ENCODE measurements at regions not wholly inside any gene's neighbourhood (a gene's known extent, or its start where the extent isn't known, plus 50 kb on each side); places are given as distances from the start of the nearest gene placed in this dataset.

DNA sequence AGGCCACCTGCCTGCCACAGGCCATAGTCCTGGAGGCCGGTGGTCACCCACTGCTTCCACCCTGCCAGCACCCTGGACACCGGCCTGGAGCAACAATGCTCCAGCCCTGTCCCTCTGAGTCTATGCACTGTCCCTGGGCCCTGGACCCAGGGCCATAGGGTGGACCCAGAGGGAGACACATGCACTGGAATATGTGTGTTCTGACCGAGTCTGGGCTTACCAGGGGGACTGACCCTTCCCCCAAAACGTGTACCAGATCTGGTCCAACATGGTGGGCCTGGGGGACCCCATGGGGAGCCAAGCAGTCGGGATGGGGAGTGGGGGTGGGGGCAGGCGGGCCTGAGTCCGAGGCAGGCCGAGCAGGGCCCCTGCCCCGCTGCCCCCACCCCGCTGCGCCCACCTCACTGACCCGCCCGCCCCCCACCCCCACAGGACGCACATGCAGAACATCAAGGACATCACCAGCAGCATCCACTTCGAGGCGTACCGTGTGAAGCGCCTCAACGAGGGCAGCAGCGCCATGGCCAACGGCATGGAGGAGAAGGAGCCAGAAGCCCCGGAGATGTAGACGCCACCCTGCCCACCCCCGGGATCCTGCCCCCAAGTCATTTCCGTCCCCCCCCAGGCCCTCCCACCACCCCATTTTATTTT is 357.4 kb downstream of the SEC14L1 start:
- TF ChIP-seq, protein P1, sequence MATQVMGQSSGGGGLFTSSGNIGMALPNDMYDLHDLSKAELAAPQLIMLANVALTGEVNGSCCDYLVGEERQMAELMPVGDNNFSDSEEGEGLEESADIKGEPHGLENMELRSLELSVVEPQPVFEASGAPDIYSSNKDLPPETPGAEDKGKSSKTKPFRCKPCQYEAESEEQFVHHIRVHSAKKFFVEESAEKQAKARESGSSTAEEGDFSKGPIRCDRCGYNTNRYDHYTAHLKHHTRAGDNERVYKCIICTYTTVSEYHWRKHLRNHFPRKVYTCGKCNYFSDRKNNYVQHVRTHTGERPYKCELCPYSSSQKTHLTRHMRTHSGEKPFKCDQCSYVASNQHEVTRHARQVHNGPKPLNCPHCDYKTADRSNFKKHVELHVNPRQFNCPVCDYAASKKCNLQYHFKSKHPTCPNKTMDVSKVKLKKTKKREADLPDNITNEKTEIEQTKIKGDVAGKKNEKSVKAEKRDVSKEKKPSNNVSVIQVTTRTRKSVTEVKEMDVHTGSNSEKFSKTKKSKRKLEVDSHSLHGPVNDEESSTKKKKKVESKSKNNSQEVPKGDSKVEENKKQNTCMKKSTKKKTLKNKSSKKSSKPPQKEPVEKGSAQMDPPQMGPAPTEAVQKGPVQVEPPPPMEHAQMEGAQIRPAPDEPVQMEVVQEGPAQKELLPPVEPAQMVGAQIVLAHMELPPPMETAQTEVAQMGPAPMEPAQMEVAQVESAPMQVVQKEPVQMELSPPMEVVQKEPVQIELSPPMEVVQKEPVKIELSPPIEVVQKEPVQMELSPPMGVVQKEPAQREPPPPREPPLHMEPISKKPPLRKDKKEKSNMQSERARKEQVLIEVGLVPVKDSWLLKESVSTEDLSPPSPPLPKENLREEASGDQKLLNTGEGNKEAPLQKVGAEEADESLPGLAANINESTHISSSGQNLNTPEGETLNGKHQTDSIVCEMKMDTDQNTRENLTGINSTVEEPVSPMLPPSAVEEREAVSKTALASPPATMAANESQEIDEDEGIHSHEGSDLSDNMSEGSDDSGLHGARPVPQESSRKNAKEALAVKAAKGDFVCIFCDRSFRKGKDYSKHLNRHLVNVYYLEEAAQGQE (IDR thresholded peaks at IDR 0.05; ENCODE audit: low read depth), result no peak
- TF ChIP-seq YY1 (IDR thresholded peaks at IDR 0.05; ENCODE audit: low read depth), result no peak

Measured in Ishikawa (cell line).